GM12872 (cell line): ENCODE measurements at regions not wholly inside any gene's neighbourhood (a gene's known extent, or its start where the extent isn't known, plus 50 kb on each side); places are given as distances from the start of the nearest gene placed in this dataset.

Experiments
- TF ChIP-seq, protein P1 (sequence below): IDR thresholded peaks from 3 replicates; pipeline ENCODE4 v1.5.1; 2011; ENCODE audit warnings: low read depth, mild to moderate bottlenecking, low read length, moderate library complexity; ENCODE audit not compliant: insufficient read depth

GRCh38 chr11:116328391-116328790 lies 444.4 kb downstream of the BUD13 start:
- TF ChIP-seq, protein P1, sequence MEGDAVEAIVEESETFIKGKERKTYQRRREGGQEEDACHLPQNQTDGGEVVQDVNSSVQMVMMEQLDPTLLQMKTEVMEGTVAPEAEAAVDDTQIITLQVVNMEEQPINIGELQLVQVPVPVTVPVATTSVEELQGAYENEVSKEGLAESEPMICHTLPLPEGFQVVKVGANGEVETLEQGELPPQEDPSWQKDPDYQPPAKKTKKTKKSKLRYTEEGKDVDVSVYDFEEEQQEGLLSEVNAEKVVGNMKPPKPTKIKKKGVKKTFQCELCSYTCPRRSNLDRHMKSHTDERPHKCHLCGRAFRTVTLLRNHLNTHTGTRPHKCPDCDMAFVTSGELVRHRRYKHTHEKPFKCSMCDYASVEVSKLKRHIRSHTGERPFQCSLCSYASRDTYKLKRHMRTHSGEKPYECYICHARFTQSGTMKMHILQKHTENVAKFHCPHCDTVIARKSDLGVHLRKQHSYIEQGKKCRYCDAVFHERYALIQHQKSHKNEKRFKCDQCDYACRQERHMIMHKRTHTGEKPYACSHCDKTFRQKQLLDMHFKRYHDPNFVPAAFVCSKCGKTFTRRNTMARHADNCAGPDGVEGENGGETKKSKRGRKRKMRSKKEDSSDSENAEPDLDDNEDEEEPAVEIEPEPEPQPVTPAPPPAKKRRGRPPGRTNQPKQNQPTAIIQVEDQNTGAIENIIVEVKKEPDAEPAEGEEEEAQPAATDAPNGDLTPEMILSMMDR: no peak

DNA sequence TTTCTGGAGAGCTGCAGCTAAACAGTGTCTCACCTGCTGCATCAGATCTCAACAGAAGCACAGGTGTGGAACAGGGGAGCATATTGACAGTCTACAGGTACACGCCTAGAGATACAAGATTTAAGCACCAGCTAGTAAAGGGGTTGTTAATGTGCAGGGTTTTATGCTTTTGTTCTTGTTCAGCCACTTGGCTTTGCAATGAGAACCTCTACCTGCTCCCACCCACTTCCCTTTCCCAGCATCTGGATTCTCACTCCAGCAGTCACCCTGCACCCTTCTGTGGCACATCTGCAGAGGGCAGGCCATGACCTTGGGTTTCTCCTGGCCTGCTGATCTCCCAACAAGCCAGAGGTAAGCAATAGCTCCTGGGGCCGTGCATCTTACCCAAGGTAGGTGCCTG lies 446.6 kb downstream of the BUD13 start:
- TF ChIP-seq, protein P1: no peak

DNA sequence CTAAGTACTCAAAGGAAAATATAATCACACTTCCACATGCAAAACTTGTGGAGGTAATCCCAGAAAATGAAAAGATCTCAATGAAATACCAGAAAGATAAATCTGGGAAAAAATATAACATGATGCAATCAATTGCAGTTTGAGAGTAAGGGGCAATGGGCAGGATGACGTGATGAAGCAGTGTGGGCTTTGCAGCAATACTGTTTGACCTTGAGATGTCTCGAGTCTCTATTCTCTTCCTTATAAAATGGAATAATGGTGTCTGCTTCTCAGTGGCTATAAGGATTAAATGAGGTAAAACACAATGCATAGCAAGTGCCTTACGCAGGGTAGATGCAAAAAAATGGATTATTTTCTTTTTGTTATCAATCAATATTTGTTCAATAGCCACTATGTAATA lies 447.5 kb downstream of the BUD13 start:
- TF ChIP-seq, protein P1: no peak

- TF ChIP-seq, protein P1: no peak
Observed at GRCh38 chr11:116317212-116317611, 455.6 kb downstream of the BUD13 start.

- TF ChIP-seq, protein P1: no peak
Observed at GRCh38 chr11:116314006-116314405, 458.8 kb downstream of the BUD13 start.

- TF ChIP-seq, protein P1: no peak
Observed at GRCh38 chr11:116312570-116313391, 460.0 kb downstream of the BUD13 start.

DNA sequence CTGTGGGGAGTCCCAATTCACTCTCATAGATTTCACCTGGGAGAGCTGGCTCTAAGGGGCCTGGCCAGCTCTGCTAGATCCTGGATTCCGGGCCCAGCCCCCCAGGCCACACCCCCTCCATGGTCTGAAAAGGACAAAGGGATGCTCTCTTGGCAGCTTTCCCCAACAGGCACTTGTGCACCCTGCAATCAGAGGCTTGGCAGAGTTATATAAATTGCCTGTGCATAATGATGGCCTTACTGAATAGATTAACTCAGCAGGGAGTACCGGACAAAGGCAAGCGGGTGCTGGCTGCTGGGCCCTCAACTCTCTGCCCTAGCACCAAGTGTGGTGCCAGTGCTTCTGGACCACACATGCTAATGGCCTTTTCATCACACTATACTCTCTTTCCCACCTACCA lies 461.6 kb downstream of the BUD13 start:
- TF ChIP-seq, protein P1: no peak

GRCh38 chr11:116310698-116311097 lies 462.1 kb downstream of the BUD13 start:
- TF ChIP-seq, protein P1: no peak
